ENCODE measurements at regions not wholly inside any gene's neighbourhood (a gene's known extent, or its start where the extent isn't known, plus 50 kb on each side); places are given as distances from the start of the nearest gene placed in this dataset.

DNA sequence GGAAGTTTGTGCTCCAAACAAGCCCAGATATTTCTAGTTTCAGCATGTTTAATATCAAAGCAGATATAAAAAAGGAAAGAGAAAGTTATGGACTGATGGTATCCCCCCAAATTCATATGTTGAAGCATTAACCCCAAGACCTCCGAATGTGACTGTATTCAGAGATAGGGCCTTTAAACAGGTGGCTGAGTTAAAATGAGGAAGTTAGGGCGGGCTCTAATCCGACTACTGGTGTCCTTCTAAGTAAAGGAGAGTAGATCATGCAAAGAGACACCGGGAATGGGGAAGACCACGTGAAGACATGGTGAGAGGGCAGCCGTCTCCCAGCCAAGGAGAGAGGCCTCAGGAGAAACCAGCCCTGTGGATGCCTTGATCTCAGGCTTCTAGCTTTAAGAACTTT lies 324.1 kb upstream of the KIF2A start:
- DNase-seq, result no peak

- DNase-seq, result no peak
Observed at GRCh38 chr5:61991430-61991829, 314.6 kb upstream of the KIF2A start.

DNA sequence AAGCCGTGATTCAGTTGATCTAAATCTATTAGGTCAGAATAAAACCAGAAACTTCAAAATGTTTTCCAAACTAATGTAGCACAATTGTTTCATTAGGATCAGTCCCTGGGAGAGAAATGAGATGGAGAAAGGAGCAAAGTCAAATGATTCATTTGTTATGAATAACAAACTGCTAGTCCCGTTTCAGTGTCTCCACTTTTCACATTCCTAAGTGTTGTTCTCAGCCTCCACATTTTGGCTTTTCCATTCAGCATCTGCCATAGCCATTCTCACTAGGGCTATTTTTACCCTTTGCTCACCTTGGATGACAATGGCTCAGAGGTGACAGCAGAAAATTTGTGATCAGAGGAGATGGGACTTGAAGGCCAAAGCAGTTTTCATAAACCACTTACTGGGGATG lies 314.1 kb upstream of the KIF2A start:
- no peak for DNase-seq

DNA sequence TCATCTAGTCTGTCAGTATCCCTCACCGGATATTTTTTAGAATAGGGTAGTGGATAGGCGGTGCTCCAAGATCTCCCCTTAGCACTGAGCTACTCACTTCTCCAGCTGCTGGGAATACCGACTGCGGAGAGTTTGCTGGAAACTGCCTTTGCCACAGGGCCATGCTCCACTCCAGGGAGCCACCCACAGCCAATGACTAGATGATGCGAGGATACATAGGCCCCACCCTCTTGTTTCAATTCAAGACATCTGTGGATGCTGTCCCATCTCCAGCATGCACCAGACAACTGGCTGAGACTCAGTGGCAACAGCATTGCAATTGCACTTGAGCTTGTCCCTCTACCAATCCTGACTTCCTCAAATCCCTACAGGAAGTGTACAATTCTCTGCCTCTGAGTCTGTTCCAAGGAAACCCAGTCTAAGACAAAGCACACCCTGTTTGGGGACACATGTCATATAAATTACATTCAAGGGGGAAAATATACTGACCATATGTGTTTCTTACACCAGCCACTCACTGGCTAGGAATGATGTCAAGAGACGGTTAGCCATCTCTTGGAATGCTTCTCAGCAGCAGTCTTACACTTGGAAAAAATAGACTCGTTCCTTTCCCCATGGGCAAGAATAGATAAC lies 312.6 kb upstream of the KIF2A start:
- no peak for DNase-seq

GRCh38 chr5:61994171-61994570 lies 311.8 kb upstream of the KIF2A start:
- DNase-seq, result no peak

- DNase-seq, result no peak
Observed at GRCh38 chr5:61995486-61995885, 310.5 kb upstream of the KIF2A start.

- DNase-seq, result no peak
Observed at GRCh38 chr5:61999371-61999770, 306.6 kb upstream of the KIF2A start.

DNA sequence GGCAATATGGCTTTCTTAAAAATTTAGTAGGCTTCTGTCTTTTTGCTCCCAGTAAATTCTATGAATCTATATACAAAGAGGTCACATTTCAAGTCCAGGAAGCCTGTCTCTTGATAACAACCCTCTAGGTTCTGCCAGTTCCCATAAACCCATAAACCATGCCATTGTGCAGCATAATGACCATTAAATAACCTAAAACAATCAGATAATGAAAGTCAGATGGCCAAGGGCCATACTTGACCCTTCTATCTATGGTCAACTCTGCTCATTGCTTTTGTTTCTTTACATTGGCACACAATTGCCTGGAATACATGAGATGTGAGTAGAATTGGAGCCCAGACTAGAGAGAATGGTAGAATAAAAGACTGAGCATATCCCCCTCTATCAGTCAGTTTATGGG lies 305.4 kb upstream of the KIF2A start:
- no peak for DNase-seq

DNA sequence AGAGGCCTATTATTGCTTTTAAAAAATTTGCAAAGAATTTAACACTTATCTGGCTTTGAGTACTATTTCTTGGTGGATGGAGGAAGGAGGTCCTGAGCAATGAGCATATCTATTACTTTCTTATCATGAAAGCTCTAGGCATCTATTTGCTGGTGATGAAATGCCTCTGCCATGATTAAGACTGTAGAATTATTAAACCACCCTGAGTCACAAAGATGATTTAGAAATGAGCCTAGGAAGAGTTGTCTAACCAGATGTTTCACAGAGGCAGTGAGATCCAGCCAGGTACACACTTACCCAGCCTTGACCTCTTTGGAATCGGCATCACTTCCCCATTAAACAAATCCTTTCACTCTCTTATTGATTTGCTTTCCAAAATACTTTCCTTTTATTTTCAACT lies 304.4 kb upstream of the KIF2A start:
- DNase-seq, result no peak

DNA sequence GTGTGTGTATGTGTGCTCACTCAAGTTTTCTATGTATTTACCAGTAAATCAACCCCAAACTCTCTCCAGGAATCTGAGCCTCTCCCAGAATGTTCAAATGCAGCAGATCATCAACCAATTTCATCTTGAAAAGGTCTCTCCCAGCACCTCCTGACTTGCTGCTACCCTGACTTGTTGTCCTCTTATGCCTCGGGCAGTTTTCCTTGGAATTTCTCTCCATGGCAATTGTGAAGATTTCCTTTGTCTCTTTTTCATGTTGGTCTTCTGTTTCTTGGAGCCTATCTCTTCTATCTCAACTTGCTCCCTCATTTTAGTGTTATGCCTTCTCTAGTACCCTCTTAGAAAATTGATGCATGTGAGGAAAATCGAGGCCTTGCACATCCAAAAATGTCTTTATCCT lies 303.6 kb upstream of the KIF2A start:
- no peak for DNase-seq

DNA sequence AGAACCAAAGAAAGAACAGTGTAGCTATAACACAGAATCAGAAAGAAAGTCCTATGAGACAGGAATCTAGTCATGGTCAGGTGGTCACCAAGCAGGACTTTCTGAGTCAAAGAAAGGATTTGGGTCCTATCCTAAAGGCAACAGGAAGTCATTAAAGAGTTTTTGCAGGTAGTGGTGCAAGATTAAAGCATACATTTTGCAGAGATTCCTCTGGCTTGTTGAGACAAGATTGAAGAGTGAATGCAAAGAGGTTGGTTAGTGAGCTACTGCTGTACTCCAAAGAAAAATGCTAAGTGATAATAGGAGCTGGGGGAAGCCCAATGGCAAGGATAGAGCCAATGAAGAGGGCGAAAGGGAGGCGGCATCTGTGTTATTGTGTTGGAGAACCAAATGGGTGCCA lies 300.5 kb upstream of the KIF2A start:
- DNase-seq, result no peak

- no peak for DNase-seq
Observed at GRCh38 chr5:62007457-62007856, 298.5 kb upstream of the KIF2A start.

DNA sequence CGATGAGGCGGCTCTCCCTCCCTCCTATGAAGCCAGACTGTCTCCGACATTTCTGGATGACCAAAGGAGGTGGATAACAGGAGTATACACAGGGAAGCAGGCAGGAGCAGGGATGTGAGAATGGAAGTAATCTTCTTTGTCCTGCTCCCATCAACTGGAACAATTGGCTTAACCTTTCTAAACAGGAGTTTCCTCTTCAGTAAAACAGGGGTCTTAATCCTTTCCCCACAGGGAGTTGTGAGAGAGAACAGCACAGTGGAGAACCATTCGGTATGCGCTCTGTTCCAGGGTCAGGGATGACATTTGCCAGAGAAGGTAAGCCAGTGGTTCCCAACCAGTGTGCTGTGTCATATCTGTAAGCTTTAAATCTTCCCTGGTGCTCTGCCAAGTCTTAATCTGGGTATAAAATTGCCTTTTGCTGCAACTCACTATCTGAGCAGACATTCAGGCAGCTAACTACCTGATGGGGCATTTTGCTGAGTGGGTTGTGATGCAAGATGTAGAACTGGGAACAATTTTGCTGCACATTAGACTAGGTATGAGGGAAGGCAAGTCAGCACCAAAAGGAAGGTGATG lies 294.8 kb upstream of the KIF2A start:
- DNase-seq, result no peak

DNA sequence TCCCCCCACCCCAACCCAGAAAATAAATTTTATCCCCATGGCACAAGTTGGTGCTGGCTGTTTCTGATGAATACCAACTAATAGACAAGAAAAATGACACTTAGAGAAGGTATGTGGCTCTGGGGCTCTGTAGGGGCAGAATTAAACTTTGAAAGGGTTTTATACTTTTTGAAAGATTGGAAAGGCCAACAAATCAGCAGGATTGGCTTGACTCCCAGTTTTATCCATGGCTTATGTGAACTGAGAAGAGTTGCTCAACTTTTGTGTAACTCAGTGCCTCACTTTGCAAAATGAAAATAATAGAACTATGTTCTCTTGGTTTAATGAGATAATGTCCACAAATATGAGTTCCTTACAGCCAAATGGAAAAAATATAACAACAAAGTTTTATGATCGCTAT lies 288.9 kb upstream of the KIF2A start:
- DNase-seq, result no peak

DNA sequence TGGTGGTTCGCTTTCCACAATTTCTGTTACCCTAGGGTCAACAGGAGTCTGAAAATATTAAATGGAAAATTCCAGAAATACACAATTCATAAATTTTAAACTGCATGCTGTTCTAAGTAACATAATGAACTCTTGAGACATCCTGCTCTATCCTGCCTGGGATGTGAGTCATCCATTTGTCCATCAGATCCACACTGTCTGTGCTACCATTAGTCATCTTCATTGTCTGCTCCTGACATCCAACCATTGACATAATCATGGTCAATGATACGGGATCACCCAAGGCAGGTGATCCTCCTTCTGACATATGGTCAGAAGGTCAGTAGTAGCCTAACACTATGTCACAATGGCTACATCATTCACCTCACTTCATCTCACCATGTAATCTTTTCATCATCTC lies 276.7 kb upstream of the KIF2A start:
- DNase-seq, result no peak

DNA sequence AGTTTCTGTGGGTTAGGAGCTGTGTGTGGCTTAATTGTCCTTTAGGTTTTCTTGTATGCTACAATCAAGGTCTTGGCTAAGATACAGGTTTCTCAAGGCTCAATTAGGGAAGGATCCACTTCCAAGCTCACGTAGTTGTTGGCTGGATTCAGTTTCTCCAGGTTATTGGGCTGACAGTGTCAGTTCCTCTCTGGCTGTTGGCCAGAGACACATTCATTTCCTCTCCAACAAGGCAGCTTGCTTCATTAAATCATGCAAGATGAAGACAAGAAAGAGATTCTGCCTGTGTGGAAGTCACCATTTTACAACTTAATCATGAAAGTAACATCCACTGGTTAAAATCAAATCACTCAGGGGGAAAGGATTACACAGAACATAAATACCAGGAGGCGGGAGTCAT lies 275.7 kb upstream of the KIF2A start:
- no peak for DNase-seq

- DNase-seq, result no peak
Observed at GRCh38 chr5:62038024-62038423, 268.0 kb upstream of the KIF2A start.

- DNase-seq, result no peak
Observed at GRCh38 chr5:62041156-62041756, 264.8 kb upstream of the KIF2A start.

DNA sequence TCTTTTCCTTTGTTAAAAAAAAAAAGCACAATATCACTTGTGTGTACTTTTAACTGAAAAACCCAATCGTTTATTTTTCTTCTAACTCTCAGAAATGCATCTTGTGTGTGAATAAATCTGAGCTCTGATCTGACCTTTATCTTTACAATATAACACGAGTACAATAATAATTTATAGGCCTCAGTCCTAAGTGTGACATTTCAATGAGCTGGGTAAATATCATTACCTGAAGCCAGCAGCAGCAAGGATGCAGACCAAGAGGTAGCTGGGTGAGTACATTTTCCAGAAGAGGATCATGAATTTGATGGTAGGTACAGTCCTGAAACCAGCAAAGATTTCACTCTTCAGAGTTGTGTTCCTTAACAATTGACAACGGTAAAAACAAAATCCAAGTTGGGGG lies 264.0 kb upstream of the KIF2A start:
- DNase-seq, result no peak

DNA sequence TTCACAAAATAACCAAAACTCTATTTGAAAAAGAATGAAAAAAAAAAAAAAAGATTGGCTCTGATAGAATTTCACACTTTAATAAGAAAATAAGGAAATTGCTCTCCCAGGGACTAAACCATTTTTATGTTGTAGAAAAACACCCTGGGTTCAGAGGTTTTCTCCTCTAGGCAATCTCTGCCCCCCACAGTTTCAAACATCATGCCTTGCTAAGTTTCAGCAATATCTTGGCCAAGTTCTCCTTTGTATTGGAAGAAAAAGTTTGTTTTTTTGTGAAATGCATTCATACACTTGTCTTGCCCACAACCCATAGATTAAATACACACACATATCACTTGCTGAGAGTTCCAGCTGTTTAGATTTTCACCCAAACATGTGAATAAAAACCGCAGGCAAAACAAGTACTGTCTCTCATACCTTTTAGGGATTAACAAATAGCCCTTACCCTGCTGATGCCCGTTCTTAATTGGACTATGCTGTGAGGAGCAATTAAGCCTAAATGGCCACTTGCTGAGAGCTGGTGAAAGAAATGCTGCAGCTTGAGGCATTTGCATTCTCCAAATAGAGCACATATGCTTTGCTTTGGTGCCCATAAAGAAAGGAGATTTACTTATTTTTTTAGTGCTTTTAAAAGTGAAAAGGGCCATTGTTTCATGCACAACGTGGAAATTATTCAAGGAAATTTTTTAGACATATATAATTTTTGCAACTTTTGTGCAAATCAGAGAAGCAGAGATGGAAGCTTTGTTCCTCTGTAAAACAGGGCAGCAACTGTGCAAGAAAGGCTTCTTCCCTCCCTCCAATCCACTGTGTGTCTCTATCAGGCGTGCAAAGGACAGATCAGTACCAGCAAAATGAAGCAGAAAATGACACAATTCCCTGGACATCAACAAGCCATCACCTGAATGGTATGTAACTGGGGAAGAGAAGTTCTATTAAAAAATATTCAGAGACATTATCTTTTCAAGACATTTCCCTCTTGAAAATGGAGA lies 262.4 kb upstream of the KIF2A start:
- no peak for DNase-seq

- no peak for DNase-seq
Observed at GRCh38 chr5:62044989-62045388, 261.0 kb upstream of the KIF2A start.

- DNase-seq, result no peak
Observed at GRCh38 chr5:62046191-62046590, 259.8 kb upstream of the KIF2A start.

DNA sequence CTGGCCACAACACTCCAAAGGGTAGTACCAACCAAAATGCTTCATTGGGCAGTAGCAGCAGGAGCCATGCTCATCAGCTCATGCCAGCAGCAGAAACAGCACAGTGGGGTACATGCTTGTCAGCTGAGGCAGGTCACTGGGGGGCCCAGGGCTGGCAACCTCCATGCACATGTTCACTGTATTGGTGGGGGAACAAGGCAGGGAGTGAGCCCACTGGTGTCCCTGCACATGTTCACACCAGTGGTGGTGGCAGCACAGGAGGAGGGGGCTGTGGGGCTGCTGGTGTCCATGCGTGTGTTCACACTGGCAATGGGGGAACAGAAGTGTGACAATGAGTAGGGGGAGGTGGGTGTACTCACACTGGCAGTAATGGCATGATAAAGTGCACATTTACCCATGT lies 254.3 kb upstream of the KIF2A start:
- DNase-seq, result no peak

GRCh38 chr5:62059960-62060359 lies 246.0 kb upstream of the KIF2A start:
- DNase-seq, result no peak
